NCI-H1694 (cell line): ENCODE measurements at regions not wholly inside any gene's neighbourhood (a gene's known extent, or its start where the extent isn't known, plus 50 kb on each side); places are given as distances from the start of the nearest gene placed in this dataset.

Source experiments
- DNase-seq: peaks from one replicate; lab custom pipeline; 2025; lab: John Stamatoyannopoulos, UW

GRCh38 chr1:98422816-98423215, 238.7 kb upstream of the SNX7 start:
- no peak for DNase-seq

- DNase-seq, result peak; percentile 20
These were observed 240.5 kb upstream of the SNX7 start for GRCh38 chr1:98421085-98421435.

GRCh38 chr1:98420376-98421084, 241.0 kb upstream of the SNX7 start:
- no peak for DNase-seq

GRCh38 chr1:98417820-98418219, 243.7 kb upstream of the SNX7 start:
- DNase-seq, result no peak

GRCh38 chr1:98410082-98410481, 251.4 kb upstream of the SNX7 start:
- DNase-seq, result no peak

- DNase-seq, result no peak
These were observed 255.0 kb upstream of the SNX7 start for GRCh38 chr1:98406352-98407088.

- DNase-seq, result no peak
These were observed 255.9 kb upstream of the SNX7 start for GRCh38 chr1:98405581-98406074.

GRCh38 chr1:98404866-98405265, 256.7 kb upstream of the SNX7 start:
- no peak for DNase-seq

- DNase-seq, result no peak
These were observed 257.5 kb upstream of the SNX7 start for GRCh38 chr1:98403963-98404480.

- no peak for DNase-seq
These were observed 258.7 kb upstream of the SNX7 start for GRCh38 chr1:98402860-98403259.

- DNase-seq, result no peak
These were observed 261.1 kb upstream of the SNX7 start for GRCh38 chr1:98400446-98400845.

- no peak for DNase-seq
These were observed 262.3 kb upstream of the SNX7 start for GRCh38 chr1:98399218-98399617.

- no peak for DNase-seq
These were observed 262.9 kb upstream of the SNX7 start for GRCh38 chr1:98398649-98399048.

GRCh38 chr1:98398092-98398491, 263.4 kb upstream of the SNX7 start:
- no peak for DNase-seq

GRCh38 chr1:98393719-98394118, 267.8 kb upstream of the SNX7 start:
- no peak for DNase-seq

- DNase-seq, result no peak
These were observed 270.3 kb upstream of the SNX7 start for GRCh38 chr1:98391175-98391574.

- DNase-seq, result no peak
These were observed 271.7 kb upstream of the SNX7 start for GRCh38 chr1:98389809-98390208.

GRCh38 chr1:98388441-98388840, 273.1 kb upstream of the SNX7 start:
- peak; percentile 21 for DNase-seq

GRCh38 chr1:98387701-98388100, 273.8 kb upstream of the SNX7 start:
- DNase-seq, result no peak

- peak; percentile 59 for DNase-seq
These were observed 274.7 kb upstream of the SNX7 start for GRCh38 chr1:98386675-98387440.

- no peak for DNase-seq
These were observed 275.9 kb upstream of the SNX7 start for GRCh38 chr1:98385652-98386051.

- no peak for DNase-seq
These were observed 276.9 kb upstream of the SNX7 start for GRCh38 chr1:98384461-98385141.
